ENCODE measurements at regions not wholly inside any gene's neighbourhood (a gene's known extent, or its start where the extent isn't known, plus 50 kb on each side); places are given as distances from the start of the nearest gene placed in this dataset.

DNA sequence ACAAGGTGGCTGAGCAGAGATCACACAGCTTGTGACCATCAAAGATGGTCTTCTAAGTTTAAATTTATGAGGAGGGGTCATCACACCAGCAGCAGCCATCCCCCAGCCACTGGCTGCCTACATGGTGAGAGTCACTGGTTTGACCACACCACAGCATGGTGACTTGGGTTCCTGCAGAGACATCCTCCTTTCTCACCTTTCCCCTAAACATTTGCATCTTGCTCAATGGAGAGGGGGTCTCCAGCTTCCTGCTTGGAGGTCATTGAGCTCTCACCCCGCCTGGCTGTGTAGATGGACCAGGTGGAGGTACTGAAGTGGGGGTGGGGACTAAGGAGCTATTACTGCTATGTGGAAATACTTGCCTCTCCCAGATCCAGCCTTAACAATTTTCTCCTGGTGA, 247.6 kb upstream of the ARGLU1 start:
- DNase-seq: no peak

DNA sequence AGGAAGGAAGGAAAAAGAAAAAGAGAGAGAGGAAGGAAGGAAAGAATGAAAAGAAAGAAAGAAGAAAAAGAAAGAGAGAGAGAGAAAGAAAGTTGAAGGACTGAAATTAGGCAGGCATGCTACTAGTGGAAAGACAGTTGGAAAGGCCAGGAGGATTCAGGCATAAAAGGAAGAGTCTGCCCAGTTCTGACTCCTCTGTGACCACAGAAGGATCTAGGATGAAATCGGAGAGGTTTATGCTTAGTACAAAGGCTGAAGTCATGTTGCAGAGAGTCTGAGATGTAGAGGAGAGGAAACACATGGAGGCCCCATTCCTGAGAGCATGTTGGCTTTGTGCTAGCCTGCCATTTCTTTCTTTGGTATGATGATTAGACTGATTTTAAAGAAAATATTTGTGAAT, 246.5 kb upstream of the ARGLU1 start:
- DNase-seq: no peak

- DNase-seq: no peak
Measured at GRCh38 chr13:106810069-106810468, 242.1 kb upstream of the ARGLU1 start.

DNA sequence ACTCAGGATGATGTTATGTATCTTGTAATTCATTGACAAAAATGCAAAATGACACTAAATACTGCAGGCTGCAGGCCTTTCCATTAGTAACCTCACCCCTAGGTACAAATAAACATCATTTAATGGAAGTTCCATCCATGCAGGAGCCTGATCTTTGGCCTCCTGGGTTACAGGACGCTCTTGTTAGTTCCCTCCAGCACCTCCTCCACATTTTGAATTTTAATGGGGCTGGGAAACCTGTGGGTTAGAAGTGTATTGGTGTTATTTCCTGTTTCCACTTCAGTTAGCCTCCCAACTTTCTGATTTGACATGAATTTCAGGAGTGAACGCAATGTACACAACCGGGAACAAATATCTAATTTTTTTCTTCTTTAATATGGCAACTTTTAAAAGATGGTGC, 237.1 kb upstream of the ARGLU1 start:
- DNase-seq: no peak

GRCh38 chr13:106802917-106803316, 235.0 kb upstream of the ARGLU1 start:
- DNase-seq: no peak

DNA sequence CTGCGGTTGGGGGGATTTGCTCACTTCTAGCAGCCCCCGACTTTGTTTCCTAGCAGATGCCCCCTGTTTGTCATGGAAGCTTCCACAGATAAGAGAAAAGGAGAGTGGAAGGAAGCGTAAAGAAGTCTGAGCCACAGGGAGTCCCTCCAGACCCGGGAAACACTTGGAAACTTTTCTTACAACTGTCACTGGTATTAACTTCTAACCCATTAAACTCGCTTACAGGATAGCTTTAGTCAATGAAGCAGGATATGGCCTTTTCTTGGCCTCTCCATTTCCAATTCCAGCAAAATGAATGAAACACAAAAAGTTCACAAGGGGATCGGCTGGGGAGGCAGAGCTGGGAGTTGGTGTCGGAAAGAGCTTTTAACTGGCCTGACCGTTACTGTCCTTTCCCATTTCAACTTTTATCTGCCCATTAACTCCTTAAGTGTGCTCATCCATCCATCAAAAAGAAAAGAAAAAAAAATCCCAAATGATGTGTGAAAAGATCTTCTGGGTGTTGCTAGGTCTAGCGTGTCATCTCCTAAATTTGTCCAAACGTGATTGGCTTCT, 231.9 kb upstream of the ARGLU1 start:
- no peak for DNase-seq

DNA sequence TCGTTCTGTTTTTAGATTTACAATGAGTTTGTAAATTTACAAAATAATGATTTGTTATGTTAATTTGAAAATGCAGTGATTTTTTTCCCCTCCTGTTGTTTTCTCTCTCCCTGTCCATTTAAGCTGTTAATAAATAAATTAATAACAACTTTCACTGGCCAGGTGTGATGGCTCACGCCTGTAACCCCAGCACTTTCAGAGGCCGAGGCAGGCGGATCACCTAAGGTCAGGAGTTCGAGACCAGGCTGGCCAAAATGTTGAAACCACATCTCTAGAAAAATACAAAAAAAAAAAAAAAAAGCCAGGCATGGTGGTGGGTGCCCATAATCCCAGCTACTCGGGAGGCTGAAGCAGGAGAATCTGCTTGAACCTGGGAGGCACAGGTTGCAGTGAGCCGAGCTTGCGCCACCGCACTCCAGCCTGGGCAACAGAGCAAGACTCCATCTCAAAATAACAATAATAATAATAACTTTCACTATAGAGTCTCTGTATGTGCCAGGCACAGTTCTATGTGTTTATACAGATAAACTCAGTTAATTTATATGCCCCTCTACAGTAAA, 229.2 kb upstream of the ARGLU1 start:
- no peak for DNase-seq

DNA sequence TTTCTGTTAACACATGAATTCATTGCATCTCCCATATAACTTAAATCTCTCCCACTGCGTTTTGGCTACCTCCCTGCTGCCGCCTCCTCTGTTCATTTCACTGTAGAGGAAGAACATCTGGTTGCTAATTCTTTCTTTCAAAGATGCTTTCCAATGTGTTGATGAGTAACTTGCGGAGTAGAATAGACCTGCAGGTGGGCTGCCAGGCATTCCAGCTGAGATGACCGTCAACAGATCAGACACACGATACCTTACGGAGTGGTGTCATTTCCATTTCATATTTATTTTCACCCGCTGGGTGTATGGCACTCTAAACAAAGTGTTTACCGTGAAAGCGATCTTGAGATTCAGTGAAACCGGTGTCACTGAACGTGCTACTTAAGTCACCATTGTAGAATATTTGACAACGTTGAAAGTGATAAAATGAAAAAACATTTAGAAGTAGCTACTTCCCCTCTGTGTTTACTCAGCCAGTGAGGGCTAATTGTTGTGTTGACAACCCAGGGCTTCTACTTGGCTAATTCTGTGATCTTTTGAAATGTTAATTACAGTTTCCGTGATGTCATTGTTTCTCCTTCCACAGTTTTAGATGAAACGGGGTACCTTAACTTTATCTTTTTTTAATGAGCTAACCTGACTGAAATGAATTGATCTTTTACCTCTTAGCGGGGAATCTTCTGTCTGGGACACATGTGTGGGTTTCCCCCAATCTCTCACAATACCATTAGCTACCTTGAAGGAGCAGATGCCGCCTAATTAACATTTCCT, 228.5 kb upstream of the ARGLU1 start:
- DNase-seq: no peak

GRCh38 chr13:106795847-106796246, 227.9 kb upstream of the ARGLU1 start:
- DNase-seq: no peak

DNA sequence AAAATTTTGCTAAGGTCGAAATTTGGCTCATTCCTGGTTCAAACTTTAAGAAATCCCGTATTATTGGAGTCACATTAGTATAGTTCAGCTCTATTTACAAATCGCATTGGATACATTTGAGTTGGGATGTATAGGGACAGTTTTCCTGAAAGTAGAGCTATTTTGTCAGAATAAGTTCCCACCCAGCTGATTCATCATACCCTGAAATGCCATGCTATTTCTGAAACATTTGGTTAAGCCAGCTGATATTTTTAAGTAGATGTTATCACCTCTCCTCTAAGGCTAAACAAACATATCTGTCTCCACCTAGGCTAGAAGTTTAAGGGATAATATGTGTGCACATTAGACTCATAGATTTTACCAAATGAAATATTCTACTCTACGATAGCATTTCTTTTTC, 226.2 kb upstream of the ARGLU1 start:
- no peak for DNase-seq

DNA sequence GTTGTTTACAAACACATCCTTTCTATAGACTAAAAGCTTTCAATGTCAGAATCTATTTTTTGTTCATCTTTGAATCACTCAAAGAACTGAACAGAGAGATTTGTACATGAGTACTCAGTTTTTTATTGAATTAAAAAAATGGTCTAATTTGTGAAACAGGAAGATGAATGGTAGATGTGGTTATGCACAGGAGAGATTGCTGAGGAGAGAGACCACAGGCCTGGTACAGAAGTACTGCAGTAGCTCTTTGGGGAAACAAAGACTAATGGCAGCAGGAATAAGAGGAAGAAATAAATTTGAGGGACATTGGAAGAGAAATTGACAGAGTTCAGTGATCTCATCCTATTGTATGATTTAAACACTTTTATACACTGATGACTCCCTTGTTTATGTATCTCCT, 222.0 kb upstream of the ARGLU1 start:
- no peak for DNase-seq

DNA sequence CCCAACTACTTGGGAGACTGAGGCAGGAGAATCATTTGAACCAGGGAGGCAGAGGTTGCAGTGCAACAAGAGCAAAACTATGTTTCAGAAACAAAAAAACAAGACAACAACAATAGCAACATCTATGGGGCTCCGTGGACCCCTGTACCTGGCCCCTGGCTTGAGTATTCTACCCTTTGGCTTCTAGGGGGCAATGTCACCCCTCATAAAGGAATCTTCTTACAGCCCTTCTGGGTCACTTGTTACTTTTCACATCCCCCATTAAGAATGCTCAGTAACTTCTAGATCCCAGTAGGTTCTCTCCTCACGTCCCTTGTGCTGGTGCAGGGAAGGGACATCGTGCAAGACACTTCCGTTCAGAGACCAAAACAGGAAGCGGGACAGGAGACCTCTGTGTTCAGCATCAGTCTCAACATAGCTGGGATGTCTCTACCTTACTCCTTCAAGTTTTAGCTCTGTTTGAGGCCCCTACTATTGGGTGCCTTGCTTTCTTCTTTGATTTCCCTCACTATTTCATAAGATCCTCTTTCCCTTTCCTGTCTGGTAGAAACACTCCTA, 218.1 kb upstream of the ARGLU1 start:
- no peak for DNase-seq

GRCh38 chr13:106774621-106775020, 206.7 kb upstream of the ARGLU1 start:
- no peak for DNase-seq

- DNase-seq: no peak
Measured at GRCh38 chr13:106772006-106772601, 204.2 kb upstream of the ARGLU1 start.

- DNase-seq: no peak
Measured at GRCh38 chr13:106768991-106769390, 201.1 kb upstream of the ARGLU1 start.

GRCh38 chr13:106762708-106763107, 194.8 kb upstream of the ARGLU1 start:
- DNase-seq: no peak

GRCh38 chr13:106756446-106756845, 188.5 kb upstream of the ARGLU1 start:
- no peak for DNase-seq

- no peak for DNase-seq
Measured at GRCh38 chr13:106755542-106755941, 187.6 kb upstream of the ARGLU1 start.

- no peak for DNase-seq
Measured at GRCh38 chr13:106753251-106753650, 185.3 kb upstream of the ARGLU1 start.

GRCh38 chr13:106752584-106753170, 184.7 kb upstream of the ARGLU1 start:
- DNase-seq: no peak

- no peak for DNase-seq
Measured at GRCh38 chr13:106748785-106749184, 180.8 kb upstream of the ARGLU1 start.

- DNase-seq: no peak
Measured at GRCh38 chr13:106744516-106744915, 176.6 kb upstream of the ARGLU1 start.

DNA sequence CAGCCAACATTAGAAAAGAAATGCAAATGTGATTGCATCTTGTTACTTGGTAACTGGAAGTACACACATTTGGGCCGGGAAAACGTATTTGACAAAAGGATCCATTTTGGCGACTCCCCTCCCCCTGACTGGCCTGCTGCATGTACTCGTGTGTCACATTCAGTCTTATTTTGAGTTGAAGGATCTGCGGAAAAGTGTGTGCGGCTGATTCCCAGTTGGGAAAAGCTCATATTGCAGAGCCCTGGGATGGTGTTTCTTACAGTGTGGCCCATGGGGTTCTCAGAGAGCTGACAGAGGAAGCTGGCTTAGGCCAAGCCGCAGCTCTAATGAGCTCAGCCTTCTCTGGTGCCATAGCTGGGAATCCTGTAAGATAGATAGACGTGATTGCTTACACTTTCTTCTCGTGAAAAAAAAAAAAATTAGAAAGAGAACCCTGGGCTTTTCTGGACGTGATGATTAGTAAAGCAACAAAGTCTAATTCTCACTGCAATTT, 170.3 kb upstream of the ARGLU1 start:
- DNase-seq: no peak

Data from NCI-H774 (cell line).